Activated CD8-positive, alpha-beta T cell treated with anti-CD3 and anti-CD28 coated beads for 36 hours (primary cell): ENCODE measurements at regions not wholly inside any gene's neighbourhood (a gene's known extent, or its start where the extent isn't known, plus 50 kb on each side); places are given as distances from the start of the nearest gene placed in this dataset.

ENCODE experiments used
- ATAC-seq: fragments of 200-7000 bp; cut with Tn5 transposase; one replicate; pipeline ENCODE4 v1.10.0; 2021; ENCODE audit warnings: mild to moderate bottlenecking, moderate library complexity
- CTCF ChIA-PET: fragments of 350-600 bp; sonication (Branson Sonifier 250); formaldehyde crosslinking; loops from one replicate; lab custom pipeline; 2021; ENCODE audit warnings: antibody characterized with exemption; lab: Charles Lee
- POLR2A ChIA-PET: fragments of 350-600 bp; sonication (Branson Sonifier 250); formaldehyde crosslinking; loops from one replicate; lab custom pipeline; 2021; ENCODE audit warnings: antibody characterized with exemption; lab: Charles Lee
- DNase-seq: peaks from one replicate; pipeline ENCODE4 v3.0.0-alpha.2; 2020
- H3K27ac Mint-ChIP-seq: one replicate; pipeline ENCODE4 v1.8.0; 2021; ENCODE audit warnings: mild to moderate bottlenecking, mixed read lengths
- H3K27me3 Mint-ChIP-seq: one replicate; pipeline ENCODE4 v1.8.0; 2021; ENCODE audit warnings: mixed read lengths
- H3K36me3 Mint-ChIP-seq: one replicate; pipeline ENCODE4 v1.8.0; 2021; ENCODE audit warnings: low read depth, mixed read lengths
- H3K4me1 Mint-ChIP-seq: one replicate; pipeline ENCODE4 v1.8.0; 2021; ENCODE audit warnings: low read depth, mixed read lengths
- H3K4me3 Mint-ChIP-seq: one replicate; pipeline ENCODE4 v1.8.0; 2021; ENCODE audit warnings: mild to moderate bottlenecking, moderate library complexity, mixed read lengths
- H3K9me3 Mint-ChIP-seq: one replicate; pipeline ENCODE4 v1.8.0; 2021; ENCODE audit warnings: mixed read lengths
- CTCF ChIP-seq: fragments of 200-600 bp; IDR thresholded peaks from one replicate; pipeline ENCODE4 v1.8.0; 2022; ENCODE audit warnings: antibody characterized with exemption, mild to moderate bottlenecking
- intact Hi-C: fragments of 100-400 bp; cut with micrococcal nuclease; formaldehyde crosslinking; loops from one replicate; pipeline ENCODE4 v1.10.0; 2022

GRCh38 chr7:28243861-28244260 lies 63.3 kb upstream of the JAZF1 start:
- CTCF ChIA-PET = no interaction called here
- no peak for TF ChIP-seq CTCF
- Mint-ChIP-seq H3K36me3 (no peaks in the 10 kb centered on the region), H3K27me3 (peaks cover 13% of the 10 kb centered on the region), H3K9me3 (peaks cover 2% of the 10 kb centered on the region), H3K27ac (no peak overlapping the region), H3K4me1 (peaks cover 13% of the 10 kb centered on the region), H3K4me3 (no peak overlapping the region)
- intact Hi-C loops = no loop called here
- no peak for ATAC-seq
- no peak for DNase-seq
- POLR2A ChIA-PET = no interaction called here

- no peak overlapping the region for H3K4me3 Mint-ChIP-seq
- no peak overlapping the region for H3K27ac Mint-ChIP-seq
- no peak for DNase-seq
- TF ChIP-seq CTCF = no peak
- peaks cover 5% of the 10 kb centered on the region for H3K9me3 Mint-ChIP-seq
- peaks cover 3% of the 10 kb centered on the region for H3K4me1 Mint-ChIP-seq
- H3K36me3 Mint-ChIP-seq = no peaks in the 10 kb centered on the region
- ATAC-seq = no peak
- H3K27me3 Mint-ChIP-seq = peaks cover 16% of the 10 kb centered on the region
- intact Hi-C loops = no loop called here
- ChIA-PET POLR2A (no interaction called here), CTCF (no interaction called here)
Measured at GRCh38 chr7:28245123-28245878, 64.7 kb upstream of the JAZF1 start.

- ChIA-PET CTCF (no interaction called here), POLR2A (no interaction called here)
- Mint-ChIP-seq H3K4me1 (no peaks in the 10 kb centered on the region), H3K4me3 (no peak overlapping the region), H3K9me3 (peaks cover 5% of the 10 kb centered on the region), H3K27me3 (peaks cover 12% of the 10 kb centered on the region), H3K27ac (no peak overlapping the region), H3K36me3 (no peaks in the 10 kb centered on the region)
- intact Hi-C loops = no loop called here
- TF ChIP-seq CTCF = no peak
- DNase-seq = no peak
- ATAC-seq = no peak
Measured at GRCh38 chr7:28246921-28247461, 66.4 kb upstream of the JAZF1 start.

- ChIA-PET CTCF (no interaction called here), POLR2A (no interaction called here)
- Mint-ChIP-seq H3K36me3 (no peaks in the 10 kb centered on the region), H3K4me1 (no peaks in the 10 kb centered on the region), H3K27me3 (peaks cover 25% of the 10 kb centered on the region), H3K9me3 (peaks cover 2% of the 10 kb centered on the region), H3K27ac (no peak overlapping the region), H3K4me3 (no peak overlapping the region)
- DNase-seq = no peak
- intact Hi-C loops = no loop called here
- no peak for TF ChIP-seq CTCF
- no peak for ATAC-seq
Measured at GRCh38 chr7:28258240-28258639, 77.6 kb upstream of the JAZF1 start.

GRCh38 chr7:28260969-28261368 lies 80.4 kb upstream of the JAZF1 start:
- Mint-ChIP-seq H3K36me3 (no peaks in the 10 kb centered on the region), H3K4me3 (no peak overlapping the region), H3K27ac (no peak overlapping the region), H3K9me3 (no peaks in the 10 kb centered on the region), H3K4me1 (no peaks in the 10 kb centered on the region), H3K27me3 (peaks cover 36% of the 10 kb centered on the region)
- ChIA-PET CTCF (no interaction called here), POLR2A (interaction anchor here (0.6 kb wide), 1 partner anchor 10 kb away, joined by 3 read pairs; no protein-coding TSS in a partner anchor)
- ATAC-seq (no peak), DNase-seq (no peak)
- intact Hi-C loops = no loop called here
- TF ChIP-seq CTCF = no peak
